ENCODE measurements at regions not wholly inside any gene's neighbourhood (a gene's known extent, or its start where the extent isn't known, plus 50 kb on each side); places are given as distances from the start of the nearest gene placed in this dataset.
A peak's percentile ranks its signal among the peaks of the same experiment; 100 is the strongest.

DNA sequence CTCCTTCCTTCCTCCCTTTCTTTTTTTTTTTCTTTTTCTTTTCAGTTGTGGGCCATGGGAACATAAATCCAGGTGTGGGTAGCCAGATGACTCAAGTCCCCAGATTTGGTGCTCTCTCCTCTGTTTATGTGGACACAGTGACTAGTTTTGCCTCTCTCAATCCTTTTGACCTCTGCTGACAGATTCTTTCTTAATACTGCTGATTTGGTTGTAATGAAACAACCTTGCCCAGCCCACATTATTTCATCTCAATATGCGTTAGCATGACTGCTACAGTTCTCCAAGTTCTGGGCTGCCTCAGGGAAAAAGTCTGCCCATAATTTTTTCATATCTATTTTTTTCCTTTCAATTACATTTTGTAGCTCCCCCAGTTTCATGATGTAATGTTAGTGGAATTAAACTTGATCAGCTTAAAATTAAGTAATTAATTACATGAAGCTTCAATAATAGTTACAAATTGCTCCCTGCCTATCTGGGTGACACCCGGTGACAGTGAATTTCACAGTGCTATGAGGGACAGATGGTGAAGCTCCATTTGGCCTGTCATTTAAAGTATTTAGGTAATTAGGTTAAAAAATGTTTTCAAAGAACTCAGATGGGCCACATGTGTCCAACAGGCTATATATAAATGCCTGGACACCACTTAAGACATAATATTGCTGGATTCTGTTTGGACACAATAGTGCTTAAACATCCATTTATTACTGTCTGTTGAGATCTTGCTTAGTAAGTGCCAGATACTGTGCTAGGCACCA is 118.8 kb upstream of the FRY start:
- no peak overlapping the region for H3K4me3 ChIP-seq (ENCODE audit: low read length)
- DNase-seq (ENCODE audit: low read depth) = peak; percentile 1
- TF ChIP-seq, protein P1, sequence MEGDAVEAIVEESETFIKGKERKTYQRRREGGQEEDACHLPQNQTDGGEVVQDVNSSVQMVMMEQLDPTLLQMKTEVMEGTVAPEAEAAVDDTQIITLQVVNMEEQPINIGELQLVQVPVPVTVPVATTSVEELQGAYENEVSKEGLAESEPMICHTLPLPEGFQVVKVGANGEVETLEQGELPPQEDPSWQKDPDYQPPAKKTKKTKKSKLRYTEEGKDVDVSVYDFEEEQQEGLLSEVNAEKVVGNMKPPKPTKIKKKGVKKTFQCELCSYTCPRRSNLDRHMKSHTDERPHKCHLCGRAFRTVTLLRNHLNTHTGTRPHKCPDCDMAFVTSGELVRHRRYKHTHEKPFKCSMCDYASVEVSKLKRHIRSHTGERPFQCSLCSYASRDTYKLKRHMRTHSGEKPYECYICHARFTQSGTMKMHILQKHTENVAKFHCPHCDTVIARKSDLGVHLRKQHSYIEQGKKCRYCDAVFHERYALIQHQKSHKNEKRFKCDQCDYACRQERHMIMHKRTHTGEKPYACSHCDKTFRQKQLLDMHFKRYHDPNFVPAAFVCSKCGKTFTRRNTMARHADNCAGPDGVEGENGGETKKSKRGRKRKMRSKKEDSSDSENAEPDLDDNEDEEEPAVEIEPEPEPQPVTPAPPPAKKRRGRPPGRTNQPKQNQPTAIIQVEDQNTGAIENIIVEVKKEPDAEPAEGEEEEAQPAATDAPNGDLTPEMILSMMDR (IDR thresholded peaks at IDR 0.05; ENCODE audit: insufficient read depth, low read depth, low read length, missing control alignments) = no peak

DNA sequence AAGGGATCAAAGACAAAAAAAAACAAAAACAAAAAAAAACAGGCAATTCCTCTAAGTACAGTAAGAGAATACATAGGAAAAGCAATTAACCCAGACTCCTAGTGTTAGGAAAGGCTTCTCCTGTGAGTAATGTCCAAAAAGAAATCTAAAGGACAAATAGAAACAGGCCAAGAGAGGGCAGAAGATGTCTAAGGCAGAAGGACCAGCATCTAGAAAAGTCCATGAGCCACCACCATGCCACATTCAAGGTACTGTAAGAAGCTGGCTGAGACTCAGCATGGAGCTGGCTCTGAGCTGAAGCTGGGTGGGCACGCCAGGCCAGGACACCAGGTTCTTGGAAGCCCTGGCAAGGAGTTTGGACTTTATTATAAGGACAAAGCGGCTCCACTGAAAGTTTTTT is 118.1 kb upstream of the FRY start:
- DNase-seq (ENCODE audit: low read depth) = no peak
- TF ChIP-seq, protein P1 (IDR thresholded peaks at IDR 0.05; ENCODE audit: insufficient read depth, low read depth, low read length, missing control alignments) = no peak

DNA sequence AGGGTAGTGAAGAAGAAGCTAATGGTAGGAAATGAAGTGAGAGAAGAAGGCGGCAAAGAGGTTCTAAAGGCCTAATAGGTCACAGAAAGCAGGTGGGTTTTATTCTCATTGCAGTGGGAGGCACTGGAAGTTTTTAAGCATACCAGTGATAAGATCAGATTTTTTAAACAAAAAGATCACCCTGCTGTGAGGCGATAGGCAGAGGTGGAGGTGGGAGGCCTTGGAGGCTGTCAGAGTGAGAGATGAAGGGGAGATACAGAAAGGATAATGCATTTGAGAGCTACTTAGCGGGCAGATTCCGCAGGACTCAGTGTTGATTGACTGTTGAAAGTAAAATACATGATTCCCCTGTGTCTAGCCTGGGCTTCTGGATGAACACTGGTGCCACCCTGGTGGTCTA is 116.7 kb upstream of the FRY start:
- TF ChIP-seq, protein P1 (IDR thresholded peaks at IDR 0.05; ENCODE audit: insufficient read depth, low read depth, low read length, missing control alignments) = no peak
- no peak for DNase-seq (ENCODE audit: low read depth)
- H3K4me3 ChIP-seq (ENCODE audit: low read length) = no peak overlapping the region

More for the DNA sequence above, 118.1 kb upstream of the FRY start:
- no peak overlapping the region for H3K4me3 ChIP-seq (ENCODE audit: low read length)

DNA sequence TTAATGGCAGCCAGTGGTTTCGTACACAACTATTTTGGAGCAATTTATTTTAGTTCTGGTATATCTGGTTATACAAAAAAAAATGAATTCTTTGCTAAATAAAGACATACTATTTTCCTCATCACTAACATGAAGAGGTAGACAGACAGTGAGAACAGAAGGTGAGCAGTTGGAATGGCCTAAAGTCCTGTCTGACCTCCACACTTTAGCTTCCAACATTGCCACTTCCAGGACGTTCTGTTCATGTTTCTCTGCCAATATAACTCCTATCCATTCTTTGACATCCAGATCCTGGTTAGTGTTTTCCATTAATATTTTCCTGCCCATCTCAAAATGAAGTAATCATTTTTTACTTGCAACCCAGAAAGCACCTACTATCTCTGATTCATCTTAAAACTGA is 112.9 kb upstream of the FRY start:
- H3K4me3 ChIP-seq (ENCODE audit: low read length) = no peak overlapping the region
- TF ChIP-seq, protein P1 (IDR thresholded peaks at IDR 0.05; ENCODE audit: insufficient read depth, low read depth, low read length, missing control alignments) = no peak
- no peak for DNase-seq (ENCODE audit: low read depth)

DNA sequence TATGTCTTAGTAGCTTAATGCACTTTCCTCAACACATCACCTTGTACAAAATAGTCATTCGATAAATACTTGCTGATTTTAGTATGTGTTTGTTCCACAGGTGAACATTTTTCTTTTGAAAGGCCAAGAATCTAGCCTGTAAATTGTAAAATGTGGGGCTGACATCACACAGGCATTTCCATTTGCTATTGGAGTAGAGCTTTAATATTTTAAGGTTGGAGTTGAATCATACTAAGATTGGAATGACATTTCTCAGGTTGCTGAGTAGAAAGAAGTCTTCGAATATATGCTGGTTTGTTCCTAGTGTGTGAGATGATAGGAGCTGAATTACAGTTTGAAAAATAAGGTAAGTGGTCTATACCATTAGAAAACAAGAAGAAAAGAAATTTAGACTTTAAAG is 112.3 kb upstream of the FRY start:
- no peak for DNase-seq (ENCODE audit: low read depth)
- no peak overlapping the region for H3K4me3 ChIP-seq (ENCODE audit: low read length)
- TF ChIP-seq, protein P1 (IDR thresholded peaks at IDR 0.05; ENCODE audit: insufficient read depth, low read depth, low read length, missing control alignments) = no peak

DNA sequence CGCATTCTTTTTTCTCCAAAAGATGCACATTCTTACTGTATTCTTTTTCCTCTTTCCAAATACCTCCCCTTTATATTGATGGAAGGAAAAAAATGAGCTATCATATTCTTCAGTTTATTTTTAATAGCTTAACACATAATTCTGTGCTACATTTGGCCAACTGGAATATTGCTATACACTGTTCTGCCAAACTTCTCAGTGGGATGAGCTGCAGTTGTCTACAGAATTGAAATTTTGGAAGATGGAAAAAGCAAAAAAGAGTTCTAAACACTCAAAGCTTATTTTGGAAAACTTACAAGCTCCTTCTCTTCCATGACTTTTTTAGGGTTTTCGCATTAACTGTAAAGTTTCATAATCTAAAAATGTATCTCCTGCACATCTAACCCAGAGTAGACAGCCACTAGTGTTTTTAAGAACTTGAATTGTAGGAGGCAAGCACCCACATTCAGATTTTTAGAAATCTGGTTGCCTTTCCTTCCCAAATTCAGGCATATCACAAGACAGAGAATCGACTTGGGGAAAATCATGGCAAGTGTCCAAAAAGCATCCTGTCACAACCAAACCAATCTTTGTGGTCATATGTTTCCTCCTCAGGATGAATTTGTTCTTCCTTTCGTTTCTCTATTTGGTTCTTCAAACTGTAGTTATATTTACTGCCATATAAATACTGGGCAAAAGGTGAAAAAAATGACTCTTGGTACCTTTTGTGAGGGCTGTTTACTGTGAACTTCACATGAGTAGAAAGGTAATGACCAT is 111.4 kb upstream of the FRY start:
- TF ChIP-seq, protein P1 (IDR thresholded peaks at IDR 0.05; ENCODE audit: insufficient read depth, low read depth, low read length, missing control alignments) = no peak
- DNase-seq (ENCODE audit: low read depth) = no peak
- no peak overlapping the region for H3K4me3 ChIP-seq (ENCODE audit: low read length)
